GM19455 (cell line): ENCODE measurements at regions not wholly inside any gene's neighbourhood (a gene's known extent, or its start where the extent isn't known, plus 50 kb on each side); places are given as distances from the start of the nearest gene placed in this dataset.
"Not testable (repeated sequence)": the region's sequence is repeated elsewhere in the genome, so short reads cannot be mapped to it uniquely, and the experiment has no call there.

ENCODE experiments used
- ATAC-seq: cut with Tn5 transposase; IDR thresholded peaks from one replicate; pipeline ENCODE4 v1.9.1; 2021; ENCODE audit not compliant: unreplicated experiment

DNA sequence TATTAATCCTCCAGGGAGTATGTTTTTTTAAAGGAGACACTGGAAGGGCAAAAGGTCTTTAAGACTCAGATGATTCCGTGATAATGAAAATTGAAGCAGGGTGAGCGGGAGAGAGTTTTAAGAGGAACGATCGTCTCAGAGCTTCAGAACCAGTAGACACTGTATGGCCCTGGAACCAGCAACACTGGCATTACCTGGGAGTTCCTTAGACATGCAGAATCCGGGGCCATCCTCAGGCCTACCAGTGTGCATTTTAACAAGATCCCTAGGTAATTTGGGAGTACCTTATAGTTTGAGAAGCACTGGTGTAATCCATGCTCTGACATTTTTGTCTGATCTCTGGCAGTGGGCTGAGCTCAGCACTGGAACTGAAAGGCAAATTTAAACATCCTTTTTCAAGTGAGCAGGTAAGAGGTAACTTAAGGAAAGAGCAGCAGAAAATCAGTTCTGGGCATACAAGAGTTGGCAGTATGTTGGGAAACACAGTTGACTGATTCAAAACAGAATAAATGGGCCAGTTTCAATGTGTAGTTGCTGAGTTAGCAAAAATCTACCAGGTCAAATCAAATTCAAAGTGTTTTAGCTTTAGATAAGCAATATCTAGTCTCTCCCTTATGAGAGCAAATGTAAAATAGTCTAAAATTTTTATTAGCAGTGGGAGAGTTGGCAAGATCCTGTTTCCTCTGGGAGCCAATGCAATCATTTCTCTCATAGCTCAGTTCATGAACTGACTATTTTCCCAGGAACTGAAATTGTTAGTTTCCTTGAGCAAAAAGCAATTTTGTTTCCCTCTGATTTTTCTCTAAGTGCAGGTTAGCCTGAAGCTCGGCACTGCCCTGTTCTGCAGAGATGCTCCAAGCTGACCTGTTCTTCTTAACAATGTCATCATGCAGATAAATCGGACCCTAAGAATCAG lies 97.2 kb upstream of the ELMO1 start:
- no peak for ATAC-seq

DNA sequence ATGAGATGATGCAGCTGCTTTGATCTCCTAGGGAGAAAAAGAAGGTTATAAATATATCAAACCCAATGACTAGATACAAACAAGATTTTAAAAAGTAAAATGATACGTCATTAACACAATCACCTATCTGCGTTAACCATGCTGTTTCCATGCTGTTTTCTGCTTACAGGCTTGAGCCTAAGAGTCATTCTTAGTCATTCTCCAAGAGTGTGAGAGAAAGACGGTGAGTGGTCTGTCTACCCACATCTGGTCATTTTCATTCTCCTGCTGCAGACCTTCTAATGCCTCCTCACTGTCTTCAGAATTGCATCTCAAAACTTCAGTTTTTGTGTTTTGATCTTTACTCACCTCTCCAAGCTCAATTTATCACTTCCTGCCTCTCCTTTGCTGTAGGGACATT lies 98.0 kb upstream of the ELMO1 start:
- ATAC-seq, result no peak

DNA sequence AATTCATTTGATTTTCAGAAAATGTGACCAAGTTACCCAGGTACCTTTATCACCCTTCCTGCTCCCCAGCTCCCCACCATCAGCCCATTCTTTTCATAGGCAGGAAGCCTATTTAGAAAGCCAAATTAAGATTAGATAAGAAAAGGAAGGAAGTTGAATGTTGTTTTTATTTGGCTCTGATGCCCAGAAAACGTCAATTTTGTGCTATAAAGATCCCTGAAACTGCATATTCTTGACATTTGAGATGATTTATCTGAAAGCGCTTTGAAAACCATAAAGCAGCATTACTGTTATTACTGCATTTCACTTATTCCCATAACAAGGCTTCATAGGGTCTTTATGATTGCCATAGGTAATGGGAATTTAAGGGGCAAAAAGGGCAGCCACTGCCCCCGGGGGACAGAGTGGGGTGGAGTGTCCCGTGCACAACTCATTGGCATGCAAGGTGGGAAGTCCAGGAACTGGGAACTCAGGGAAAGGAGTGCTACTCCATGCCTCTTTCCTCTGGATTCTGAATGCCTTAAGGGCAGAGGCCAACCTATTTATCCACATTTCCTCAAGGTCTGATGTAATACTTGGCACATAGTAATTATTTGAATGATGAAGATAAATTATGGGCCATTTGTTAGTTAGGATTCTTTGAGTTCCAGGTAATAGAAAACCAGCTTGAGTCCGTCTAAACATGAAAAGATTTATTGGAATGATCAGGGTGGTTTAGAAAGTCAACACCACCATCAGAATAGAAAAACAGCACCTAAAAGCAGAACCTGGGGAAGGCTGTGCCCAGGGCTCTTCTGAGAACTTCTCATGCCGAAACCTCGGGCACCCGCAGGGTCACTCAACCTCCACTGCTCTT lies 100.6 kb upstream of the ELMO1 start:
- no peak for ATAC-seq

GRCh38 chr7:37550426-37550825 lies 101.8 kb upstream of the ELMO1 start:
- no peak for ATAC-seq

DNA sequence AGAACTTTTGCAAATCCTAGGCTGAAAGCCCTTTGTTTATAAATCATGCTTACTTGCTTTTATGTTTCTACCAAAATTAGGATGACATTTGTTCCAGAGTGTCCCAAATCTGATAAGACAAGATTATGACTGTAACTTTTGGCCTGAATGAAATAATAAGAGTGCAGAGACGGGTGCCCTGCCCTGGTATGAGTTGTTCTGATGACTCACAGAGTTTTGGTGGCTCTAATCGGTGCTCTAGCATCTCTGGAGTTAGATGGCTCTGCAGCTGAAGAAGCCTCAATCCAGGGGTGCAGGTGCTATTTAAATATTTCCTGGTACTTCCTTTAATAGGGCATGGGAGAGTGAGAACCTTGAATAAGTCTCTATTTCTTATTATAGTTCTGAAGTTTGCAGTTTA lies 102.2 kb upstream of the ELMO1 start:
- ATAC-seq, result no peak

DNA sequence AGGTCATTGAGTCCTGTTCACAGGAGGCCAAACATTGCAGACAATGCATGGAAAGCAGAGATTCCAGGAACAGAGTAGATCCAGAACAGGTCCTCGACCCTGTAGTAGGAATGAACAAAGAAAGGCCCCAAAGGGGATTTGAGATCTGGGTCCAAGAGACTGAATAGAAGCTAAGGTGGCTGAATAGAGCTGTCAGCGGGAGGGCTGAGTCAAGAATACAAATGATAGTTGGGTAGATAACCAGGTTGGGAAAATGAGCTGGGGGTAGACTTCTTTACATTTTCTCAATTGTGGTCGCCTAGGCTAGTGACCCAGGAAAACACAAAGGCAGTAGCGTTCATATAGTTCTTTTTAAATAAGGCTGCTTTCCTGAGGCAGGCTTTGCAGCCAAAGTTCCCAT lies 103.4 kb upstream of the ELMO1 start:
- ATAC-seq, result no peak

DNA sequence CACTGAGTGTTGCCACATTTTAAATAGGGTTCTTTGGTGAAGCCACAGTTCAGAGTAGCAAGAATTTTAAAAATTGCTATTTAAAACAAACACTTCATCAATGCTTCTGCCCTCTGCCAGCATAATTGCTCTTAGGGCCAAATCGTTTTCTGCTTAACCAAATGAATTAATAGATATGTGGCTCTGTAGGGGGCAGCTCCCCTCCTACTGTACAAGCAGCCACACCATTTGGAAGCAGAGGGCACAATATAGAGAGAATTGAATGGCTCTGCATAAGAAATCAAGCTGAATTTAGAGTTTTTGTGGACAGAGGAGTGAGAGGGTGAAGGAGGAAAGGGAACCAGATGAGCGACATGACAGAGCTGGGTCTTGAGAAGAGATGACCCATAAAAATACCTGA lies 103.8 kb upstream of the ELMO1 start:
- ATAC-seq, result not testable (repeated sequence)

GRCh38 chr7:37555528-37555927 lies 106.9 kb upstream of the ELMO1 start:
- no peak for ATAC-seq

GRCh38 chr7:37557571-37558209 lies 109.0 kb upstream of the ELMO1 start:
- no peak for ATAC-seq

DNA sequence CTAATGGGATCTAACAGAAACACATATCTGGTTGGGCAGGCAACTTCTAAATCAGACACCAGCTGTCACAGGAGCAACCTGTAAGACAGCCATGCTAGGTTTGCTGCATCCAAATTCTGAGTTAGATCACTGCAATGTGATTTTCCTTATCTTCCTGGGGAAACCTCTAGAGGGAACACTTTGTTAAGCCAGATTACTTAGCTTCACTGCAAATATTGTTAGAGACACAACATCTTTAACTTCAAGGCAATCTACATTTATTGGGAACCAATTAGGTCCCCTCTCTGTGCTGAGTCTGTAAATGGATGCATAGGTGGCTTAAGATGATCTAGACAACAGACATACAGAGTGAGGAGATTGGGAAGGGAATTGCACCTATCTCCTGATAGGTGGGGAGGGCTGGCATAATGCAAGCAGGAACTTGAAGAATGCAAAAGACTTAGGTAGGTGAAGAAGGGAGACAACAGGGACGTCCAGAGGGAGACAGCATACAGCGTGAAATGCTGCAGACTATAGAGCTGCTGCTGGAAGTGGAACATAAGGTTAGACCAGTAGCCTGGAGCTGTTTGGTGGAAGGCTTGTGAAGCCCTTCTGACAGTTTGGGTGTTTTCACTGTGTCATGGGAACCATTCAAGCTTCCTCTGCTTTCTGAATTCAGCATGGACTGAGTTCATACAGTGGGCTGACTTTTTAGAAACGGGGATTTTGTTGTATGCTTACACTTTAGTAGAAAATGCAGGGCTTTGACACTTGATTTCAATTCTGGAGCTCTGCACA lies 109.8 kb upstream of the ELMO1 start:
- ATAC-seq, result no peak

DNA sequence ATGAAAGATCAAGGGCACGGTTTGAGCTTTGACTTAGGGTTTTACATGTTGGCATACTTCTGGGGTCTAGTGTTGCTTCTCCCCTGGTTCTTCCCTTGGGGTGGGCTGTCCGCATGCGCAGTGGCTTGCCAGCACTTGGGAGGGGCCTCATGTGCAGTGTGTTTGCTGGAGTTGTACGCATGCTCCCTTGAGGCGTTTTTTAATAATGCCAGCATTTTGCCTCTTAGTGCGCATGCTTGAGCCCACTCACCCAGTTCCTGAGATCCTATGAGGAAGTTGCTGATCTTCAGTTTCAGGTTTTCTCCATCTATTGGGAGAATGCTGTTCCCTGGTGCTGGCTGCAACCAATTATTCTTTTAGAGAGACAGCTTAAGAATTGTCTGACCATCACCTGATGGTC lies 113.4 kb upstream of the GPR141 start:
- ATAC-seq, result no peak

DNA sequence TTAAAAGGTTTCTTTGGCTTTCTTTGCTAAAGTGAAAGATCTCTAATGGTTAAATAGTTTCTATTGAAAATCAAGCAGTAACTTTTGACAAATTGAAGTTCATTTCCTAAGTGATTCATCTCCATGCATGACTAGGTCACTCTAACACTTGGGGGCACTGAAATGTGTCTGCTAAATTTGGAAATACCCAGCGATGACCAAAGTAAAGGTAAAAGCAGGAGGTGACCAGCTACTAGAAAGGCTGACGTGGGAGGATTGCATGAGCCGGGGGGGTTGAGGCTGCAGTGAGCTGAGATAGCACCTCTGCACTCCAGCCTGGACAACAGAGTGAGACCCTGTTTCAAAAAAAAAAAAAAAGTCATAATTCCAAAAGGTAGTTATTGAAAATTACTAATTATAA lies 111.8 kb upstream of the GPR141 start:
- ATAC-seq, result no peak

DNA sequence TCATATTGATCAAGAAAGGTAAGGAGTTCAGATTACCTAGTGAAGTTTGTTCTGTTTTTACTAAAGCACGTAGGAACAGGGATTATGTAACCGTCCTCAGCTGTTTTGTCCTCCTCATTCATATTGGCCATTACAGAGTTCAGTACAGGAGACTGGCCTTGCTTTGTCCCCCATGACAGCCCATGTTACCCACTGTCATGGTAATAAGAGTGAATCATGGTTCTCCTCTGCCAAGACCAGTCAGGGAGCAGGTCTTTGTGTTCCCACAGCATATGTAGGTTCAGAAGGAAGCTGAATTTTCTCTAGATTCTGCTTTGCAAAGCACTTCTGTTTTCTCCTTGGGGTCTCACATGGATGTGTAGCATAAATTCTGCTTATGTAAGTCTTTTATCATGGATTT lies 106.2 kb upstream of the GPR141 start:
- no peak for ATAC-seq

DNA sequence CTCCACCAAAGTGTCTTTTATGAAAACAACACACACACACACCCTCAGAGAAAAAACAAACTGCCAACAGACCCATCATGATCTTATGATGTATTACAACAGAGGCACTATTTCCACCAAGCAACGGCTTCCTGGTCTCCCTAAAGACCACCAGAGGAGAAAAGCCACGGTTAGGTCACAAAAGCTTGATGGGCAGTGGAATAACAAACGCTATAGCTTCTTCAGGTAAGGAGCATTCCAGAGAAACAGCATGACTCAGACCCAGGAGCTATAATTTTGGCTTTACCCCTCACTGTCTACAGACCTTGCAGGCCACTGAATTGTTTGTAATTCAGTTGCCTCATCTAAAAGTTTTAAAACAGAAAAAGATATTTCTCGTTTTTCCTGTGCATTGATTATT lies 105.7 kb upstream of the GPR141 start:
- ATAC-seq, result no peak

DNA sequence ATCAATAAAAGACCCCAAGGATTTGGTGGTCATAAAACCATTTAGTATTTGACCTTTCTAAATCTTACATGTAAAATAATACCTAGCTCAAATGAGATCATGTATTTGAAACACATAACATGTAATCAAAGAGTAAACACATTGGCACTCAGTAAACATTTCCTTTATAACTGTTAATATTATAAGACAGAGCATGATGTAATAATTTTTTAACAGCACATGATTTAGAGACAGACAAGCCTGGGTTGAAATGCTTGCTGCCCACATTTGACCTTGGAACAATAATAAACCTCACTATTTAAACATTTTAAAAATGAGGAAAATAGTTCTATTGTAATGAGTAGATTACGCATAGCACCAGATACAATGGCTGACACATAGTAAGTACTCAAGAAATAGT lies 105.2 kb upstream of the GPR141 start:
- no peak for ATAC-seq

DNA sequence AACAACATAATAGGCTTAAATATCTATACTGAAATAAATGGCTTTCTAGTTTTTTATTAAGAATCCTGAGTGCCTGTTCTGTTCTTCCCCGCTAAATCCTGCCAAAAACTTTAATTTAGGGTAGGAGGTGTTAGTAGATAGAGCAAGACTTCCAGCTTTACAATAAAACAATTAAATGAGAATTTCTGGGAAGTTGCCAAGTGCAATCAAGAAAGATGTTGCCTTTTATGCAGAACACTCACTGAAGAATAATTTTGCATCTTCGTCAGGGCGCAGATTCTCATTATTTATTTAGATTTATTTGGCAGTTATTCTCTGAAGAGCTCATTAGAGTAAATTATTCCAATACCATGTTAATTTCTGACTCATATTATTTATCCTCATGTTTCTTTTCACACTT lies 103.2 kb upstream of the GPR141 start:
- no peak for ATAC-seq

GRCh38 chr7:37584651-37585463 lies 98.7 kb upstream of the GPR141 start:
- ATAC-seq, result not testable (repeated sequence)

DNA sequence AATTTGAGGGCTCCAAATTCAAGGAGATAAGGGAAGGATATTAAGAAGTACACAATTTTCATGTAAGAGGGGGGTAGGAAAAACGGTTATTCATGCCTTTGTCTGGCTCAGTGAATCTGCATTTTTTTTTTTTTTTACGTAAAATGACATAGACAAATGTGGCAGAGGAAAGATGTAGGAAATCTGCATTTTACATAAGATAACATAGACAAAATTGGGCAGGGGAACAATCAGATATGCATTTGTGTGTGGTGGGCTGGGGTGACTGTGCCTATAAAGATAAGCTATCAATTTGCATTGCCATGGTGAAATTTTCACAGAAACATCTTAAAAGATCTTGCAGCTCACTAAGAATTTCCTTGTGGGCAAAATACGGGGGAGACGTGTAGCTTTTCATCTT lies 92.7 kb upstream of the GPR141 start:
- no peak for ATAC-seq

- no peak for ATAC-seq
Observed at GRCh38 chr7:37592366-37592765, 91.2 kb upstream of the GPR141 start.

GRCh38 chr7:37594602-37595001 lies 89.0 kb upstream of the GPR141 start:
- no peak for ATAC-seq
